B cell (primary cell): ENCODE measurements at regions not wholly inside any gene's neighbourhood (a gene's known extent, or its start where the extent isn't known, plus 50 kb on each side); places are given as distances from the start of the nearest gene placed in this dataset.

ENCODE experiments used
- ATAC-seq: fragments of 200-7000 bp; cut with Tn5 transposase; one replicate; pipeline ENCODE4 v1.10.0; 2021; ENCODE audit warnings: low read depth, mild to moderate bottlenecking, moderate number of reproducible peaks, moderate library complexity
- CTCF ChIA-PET: fragments of 350-600 bp; sonication (Branson Sonifier 250); formaldehyde crosslinking; loops from one replicate; lab custom pipeline; 2021; ENCODE audit warnings: antibody characterized with exemption, inconsistent platforms; lab: Charles Lee
- POLR2A ChIA-PET: fragments of 350-600 bp; sonication (Branson Sonifier 250); formaldehyde crosslinking; loops from one replicate; lab custom pipeline; 2021; ENCODE audit warnings: antibody characterized with exemption; lab: Charles Lee
- DNase-seq: peaks from one replicate; pipeline ENCODE4 v3.0.0; 2013
- H2AFZ ChIP-seq: 2 replicates; pipeline ENCODE4 v1.6.1; 2012; ENCODE audit warnings: mild to moderate bottlenecking, low read depth, low read length; ENCODE audit not compliant: insufficient read depth, poor library complexity, severe bottlenecking
- H3K27ac ChIP-seq, 2 donors: 1 replicate in 1 of 2; 2 replicates in 1 of 2; pipeline ENCODE4 v1.5.1; 2012 to 2013; ENCODE audit warnings: low read length in 2 of 2, mild to moderate bottlenecking in 2 of 2, moderate library complexity in 1 of 2
- H3K27me3 ChIP-seq, 4 experiments: fragments of 200-600 bp in 1 of 4; sonication (generic) in 1 of 4; replicated peaks in 1 of 4; 1 replicate in 2 of 4; 2 replicates in 2 of 4; pipeline versions ENCODE4 v1.6.1 to v1.7.0; 2013 to 2016; ENCODE audit warnings: low read length in 3 of 4, mild to moderate bottlenecking in 2 of 4, mixed read lengths in 1 of 4, moderate library complexity in 1 of 4; ENCODE audit not compliant: insufficient read depth in 4 of 4, control insufficient read depth in 3 of 4; ENCODE audit errors: control extremely low read depth in 1 of 4
- H3K36me3 ChIP-seq, 2 experiments: replicated peaks in 1 of 2; 1 replicate in 1 of 2; 2 replicates in 1 of 2; pipeline versions ENCODE4 v1.6.1 to v1.7.1; 2013; ENCODE audit warnings: low read length in 1 of 2; ENCODE audit not compliant: insufficient read depth in 2 of 2, control insufficient read depth in 1 of 2; ENCODE audit errors: control extremely low read depth in 1 of 2, extremely low read depth in 1 of 2
- H3K4me1 ChIP-seq, 2 donors: fragments of 200-600 bp in 1 of 2; sonication (generic) in 1 of 2; 1 replicate in 1 of 2; 2 replicates in 1 of 2; pipeline versions ENCODE4 v1.5.1 to v1.6.1; 2013 to 2017; ENCODE audit warnings: low read length in 2 of 2; ENCODE audit not compliant: control insufficient read depth in 2 of 2, insufficient read depth in 2 of 2
- H3K4me2 ChIP-seq: replicated peaks from 2 replicates; pipeline ENCODE3; 2012; ENCODE audit warnings: mild to moderate bottlenecking, low read depth, low read length; ENCODE audit not compliant: poor library complexity, severe bottlenecking
- H3K4me3 ChIP-seq, 5 experiments: fragments of 200-600 bp in 1 of 5; sonication (generic) in 1 of 5; 1 replicate in 3 of 5; 2 replicates in 2 of 5; pipeline versions ENCODE4 v1.5.1 to v1.7.0; 2011 to 2016; ENCODE audit warnings: low read length in 4 of 5, mild to moderate bottlenecking in 4 of 5, low read depth in 2 of 5, control low read depth in 1 of 5, moderate library complexity in 1 of 5; ENCODE audit not compliant: insufficient read depth in 1 of 5; ENCODE audit errors: control extremely low read depth in 1 of 5, extremely low read depth in 1 of 5
- H3K79me2 ChIP-seq: fragments of 200-600 bp; sonication (generic); one replicate; pipeline ENCODE4 v1.6.0; 2016; ENCODE audit warnings: low read length; ENCODE audit not compliant: control insufficient read depth, insufficient read depth
- H3K9ac ChIP-seq: fragments of 200-600 bp; sonication (generic); 2 replicates; pipeline ENCODE4 v1.6.1; 2017; ENCODE audit warnings: mild to moderate bottlenecking, low read length, moderate library complexity
- H3K9me3 ChIP-seq, 3 donors: one replicate each; pipeline versions ENCODE4 v1.6.1 to v1.7.1; 2013; ENCODE audit warnings: low read length in 2 of 3; ENCODE audit not compliant: control insufficient read depth in 2 of 3, insufficient read depth in 1 of 3; ENCODE audit errors: control extremely low read depth in 1 of 3
- H4K20me1 ChIP-seq: 2 replicates; pipeline ENCODE4 v1.6.0; 2012; ENCODE audit warnings: mild to moderate bottlenecking, low read length; ENCODE audit not compliant: insufficient read depth, control insufficient read depth, poor library complexity, severe bottlenecking
- H3K27ac Mint-ChIP-seq: one replicate; pipeline ENCODE4 v1.8.0; 2021; ENCODE audit warnings: mixed read lengths
- H3K27me3 Mint-ChIP-seq: one replicate; pipeline ENCODE4 v1.8.0; 2021; ENCODE audit warnings: mixed read lengths
- H3K4me1 Mint-ChIP-seq: one replicate; pipeline ENCODE4 v1.8.0; 2021; ENCODE audit warnings: mixed read lengths
- H3K4me3 Mint-ChIP-seq: one replicate; pipeline ENCODE4 v1.8.0; 2021; ENCODE audit warnings: mixed read lengths
- H3K9me3 Mint-ChIP-seq: one replicate; pipeline ENCODE4 v1.8.0; 2022; ENCODE audit warnings: mixed read lengths; ENCODE audit not compliant: insufficient read depth
- EZH2 ChIP-seq: IDR thresholded peaks from 2 replicates; pipeline ENCODE4 v1.6.1; 2012; ENCODE audit warnings: borderline replicate concordance, low read depth, mild to moderate bottlenecking, moderate library complexity, low read length; ENCODE audit not compliant: insufficient read depth, poor library complexity, severe bottlenecking
- WGBS: methylation state at CpG from one replicate; pipeline ENCODE4 v1.1.5; 2013; ENCODE audit warnings: missing lambda C conversion rate; ENCODE audit not compliant: insufficient coverage; 5-methylcytosine and 5-hydroxymethylcytosine counted together
- intact Hi-C: fragments of 100-400 bp; cut with micrococcal nuclease; formaldehyde crosslinking; loops from one replicate; pipeline ENCODE4 v1.10.0; 2022
- TF ChIP-seq, protein P1 (sequence below): fragments of 200-600 bp; IDR thresholded peaks from one replicate; pipeline ENCODE4 v1.8.0; 2022; ENCODE audit warnings: antibody characterized with exemption, mild to moderate bottlenecking

DNA sequence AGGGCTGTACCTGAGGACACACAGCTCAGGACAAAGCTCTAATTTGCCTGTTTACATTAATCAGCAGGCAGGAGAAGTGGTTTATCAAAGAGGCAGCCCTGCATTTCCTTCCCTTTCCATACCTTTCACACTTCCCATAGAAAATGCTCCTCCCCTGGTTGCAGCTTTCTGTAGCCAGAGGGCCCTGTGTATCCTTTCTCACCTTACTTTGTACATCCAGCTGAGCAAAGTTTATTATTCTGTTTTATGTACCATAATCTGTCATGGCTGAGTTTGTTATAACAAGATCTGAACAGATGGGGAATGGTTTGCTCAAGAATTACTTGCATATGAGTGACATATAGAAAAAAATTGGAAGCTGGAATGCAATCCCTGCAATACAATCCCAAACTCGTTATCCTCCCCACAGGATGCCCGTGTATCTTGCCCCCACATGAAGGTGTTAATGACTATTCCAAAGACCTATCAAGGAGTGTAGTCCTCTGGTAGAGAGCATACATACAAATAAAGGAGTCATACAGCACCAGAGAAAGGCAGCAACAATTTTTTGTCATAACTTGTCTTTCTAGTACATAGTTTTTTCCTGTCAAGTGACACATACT lies 1025.8 kb upstream of the KLHL29 start:
- H3K4me3 ChIP-seq: no peak overlapping the region
- no peaks in the 10 kb centered on the region for H3K4me1 ChIP-seq
- no peaks in the 10 kb centered on the region for H3K79me2 ChIP-seq
- H2AFZ ChIP-seq: no peak overlapping the region
- intact Hi-C loops: no loop called here
- no peaks in the 10 kb centered on the region for H3K9me3 ChIP-seq
- CTCF ChIA-PET: no interaction called here
- no peaks in the 10 kb centered on the region for H4K20me1 ChIP-seq
- WGBS: no CpG with 5 or more reads among the region's 2 CpGs
- H3K27ac Mint-ChIP-seq: no peak overlapping the region
- no peak overlapping the region for H3K4me3 Mint-ChIP-seq
- no peaks in the 10 kb centered on the region for H3K27me3 Mint-ChIP-seq
- POLR2A ChIA-PET: no interaction called here
- TF ChIP-seq, protein P1, sequence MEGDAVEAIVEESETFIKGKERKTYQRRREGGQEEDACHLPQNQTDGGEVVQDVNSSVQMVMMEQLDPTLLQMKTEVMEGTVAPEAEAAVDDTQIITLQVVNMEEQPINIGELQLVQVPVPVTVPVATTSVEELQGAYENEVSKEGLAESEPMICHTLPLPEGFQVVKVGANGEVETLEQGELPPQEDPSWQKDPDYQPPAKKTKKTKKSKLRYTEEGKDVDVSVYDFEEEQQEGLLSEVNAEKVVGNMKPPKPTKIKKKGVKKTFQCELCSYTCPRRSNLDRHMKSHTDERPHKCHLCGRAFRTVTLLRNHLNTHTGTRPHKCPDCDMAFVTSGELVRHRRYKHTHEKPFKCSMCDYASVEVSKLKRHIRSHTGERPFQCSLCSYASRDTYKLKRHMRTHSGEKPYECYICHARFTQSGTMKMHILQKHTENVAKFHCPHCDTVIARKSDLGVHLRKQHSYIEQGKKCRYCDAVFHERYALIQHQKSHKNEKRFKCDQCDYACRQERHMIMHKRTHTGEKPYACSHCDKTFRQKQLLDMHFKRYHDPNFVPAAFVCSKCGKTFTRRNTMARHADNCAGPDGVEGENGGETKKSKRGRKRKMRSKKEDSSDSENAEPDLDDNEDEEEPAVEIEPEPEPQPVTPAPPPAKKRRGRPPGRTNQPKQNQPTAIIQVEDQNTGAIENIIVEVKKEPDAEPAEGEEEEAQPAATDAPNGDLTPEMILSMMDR: no peak
- TF ChIP-seq EZH2: no peak
- ATAC-seq (no peak), DNase-seq (no peak)
- H3K27me3 ChIP-seq: no peaks in the 10 kb centered on the region
- H3K9me3 Mint-ChIP-seq: no peaks in the 10 kb centered on the region
- H3K4me2 ChIP-seq: no peak overlapping the region
- H3K27ac ChIP-seq: no peak overlapping the region
- H3K4me1 Mint-ChIP-seq: no peaks in the 10 kb centered on the region
- H3K9ac ChIP-seq: no peak overlapping the region
- no peaks in the 10 kb centered on the region for H3K36me3 ChIP-seq

DNA sequence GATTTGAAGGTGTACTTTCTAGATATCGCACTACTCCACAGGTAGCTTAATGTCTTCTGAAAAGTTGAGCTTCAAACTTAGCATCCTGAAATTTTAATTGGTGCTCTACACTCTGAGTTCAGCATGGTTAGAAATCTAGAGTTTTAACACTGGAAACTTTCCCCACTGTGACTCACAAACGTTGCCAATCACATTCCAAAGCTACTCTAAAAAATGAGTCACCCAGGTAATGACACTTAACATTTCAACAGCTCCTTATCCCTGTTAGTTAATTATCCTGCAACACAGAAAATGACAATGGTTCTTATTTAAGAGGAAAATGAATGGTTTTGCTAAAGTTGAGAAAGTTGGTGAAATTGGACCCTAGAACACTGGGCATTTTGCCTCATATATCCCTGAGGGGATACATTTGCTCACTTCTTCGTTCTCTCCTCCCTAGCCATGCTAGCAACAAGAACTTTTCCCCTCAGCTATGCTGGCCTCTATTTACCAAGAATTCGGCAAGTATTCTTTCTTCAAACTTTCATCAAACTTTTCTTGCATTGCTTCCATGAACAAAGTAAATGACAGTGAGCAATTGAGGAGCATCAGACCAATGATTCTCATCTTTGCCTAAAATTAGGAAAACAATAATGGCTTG lies 1024.1 kb upstream of the KLHL29 start:
- CTCF ChIA-PET: no interaction called here
- Histone ChIP-seq H3K36me3 (no peaks in the 10 kb centered on the region), H3K4me3 (no peak overlapping the region), H3K27me3 (no peaks in the 10 kb centered on the region), H3K4me2 (no peak overlapping the region), H3K27ac (no peak overlapping the region), H3K4me1 (no peaks in the 10 kb centered on the region), H2AFZ (no peak overlapping the region), H3K9me3 (no peaks in the 10 kb centered on the region), H4K20me1 (no peaks in the 10 kb centered on the region), H3K9ac (no peak overlapping the region), H3K79me2 (no peaks in the 10 kb centered on the region)
- ATAC-seq: no peak
- intact Hi-C loops: no loop called here
- Mint-ChIP-seq H3K4me3 (no peak overlapping the region), H3K9me3 (no peaks in the 10 kb centered on the region), H3K27me3 (no peaks in the 10 kb centered on the region), H3K27ac (no peak overlapping the region), H3K4me1 (no peaks in the 10 kb centered on the region)
- no peak for TF ChIP-seq EZH2
- TF ChIP-seq, protein P1: no peak
- no peak for DNase-seq
- WGBS: 30% methylated on average over 1 of the region's 4 CpGs
- POLR2A ChIA-PET: no interaction called here
